K562 (cell line): ENCODE measurements at regions not wholly inside any gene's neighbourhood (a gene's known extent, or its start where the extent isn't known, plus 50 kb on each side); places are given as distances from the start of the nearest gene placed in this dataset.

Experiments
- ATF6 ChIP-seq: sonication (generic); formaldehyde crosslinking; IDR thresholded peaks from 2 replicates; pipeline ENCODE4 v1.4.0; 2020; ENCODE audit warnings: mild to moderate bottlenecking, missing genetic modification reagents
- ATF7 ChIP-seq: fragments of 450-650 bp; IDR thresholded peaks from 2 replicates; pipeline ENCODE4 v1.7.1; 2014; ENCODE audit warnings: mild to moderate bottlenecking, moderate library complexity
- EZH2 ChIP-seq: IDR thresholded peaks from 2 replicates; pipeline ENCODE4 v1.6.1; 2012; ENCODE audit warnings: low read depth, mild to moderate bottlenecking, inconsistent platforms, low read length, borderline replicate concordance
- FOSL1 ChIP-seq: fragments of 200-800 bp; sonication (Bioruptor generic); conservative IDR thresholded peaks from 2 replicates; pipeline ENCODE4 v1.6.1; 2016; ENCODE audit warnings: missing genetic modification characterization, missing compliant biosample characterization
- HDAC6 ChIP-seq: IDR thresholded peaks from 2 replicates; pipeline ENCODE4 v1.6.1; 2012; ENCODE audit warnings: low read depth, mild to moderate bottlenecking, control low read depth, inconsistent platforms, low read length, moderate library complexity
- IRF2 ChIP-seq: sonication (generic); formaldehyde crosslinking; IDR thresholded peaks from 2 replicates; pipeline ENCODE4 v1.8.1; 2022; ENCODE audit warnings: mild to moderate bottlenecking, missing genetic modification reagents
- MAFF ChIP-seq: IDR thresholded peaks from 2 replicates; pipeline ENCODE4 v1.6.1; 2012; ENCODE audit warnings: low read length, improper control_type of control experiment
- MAZ ChIP-seq, 2 experiments: fragments of 450-650 bp in 1 of 2; sonication (generic) in 1 of 2; formaldehyde crosslinking; IDR thresholded peaks in 1 of 2; conservative IDR thresholded peaks in 1 of 2; 2 replicates each; pipeline versions ENCODE4 v1.4.0 to v1.5.0; 2020; ENCODE audit warnings: mild to moderate bottlenecking in 1 of 2, missing genetic modification reagents in 1 of 2
- MTA2 ChIP-seq: fragments of 450-650 bp; IDR thresholded peaks from 2 replicates; pipeline ENCODE4 v1.6.1; 2016; ENCODE audit warnings: low read depth
- NBN ChIP-seq: fragments of 450-650 bp; IDR thresholded peaks from 2 replicates; pipeline ENCODE4 v1.6.1; 2016; ENCODE audit warnings: low read depth, mild to moderate bottlenecking
- NR3C1 ChIP-seq: sonication (generic); formaldehyde crosslinking; IDR thresholded peaks from 2 replicates; pipeline ENCODE4 v1.8.1; 2022; ENCODE audit warnings: missing genetic modification reagents
- RREB1 ChIP-seq: fragments of 250-450 bp; sonication (Bioruptor Pico); IDR thresholded peaks from 2 replicates; pipeline ENCODE4 v1.4.0; 2020
- SRSF3 ChIP-seq: fragments of 200-400 bp; formaldehyde crosslinking; IDR thresholded peaks from 2 replicates; pipeline ENCODE4 v1.6.1; 2016; ENCODE audit warnings: mild to moderate bottlenecking, low read length, moderate library complexity; ENCODE audit not compliant: insufficient read depth
- ZMIZ1 ChIP-seq, 2 experiments: fragments of 150-350 bp in 1 of 2; IDR thresholded peaks; 2 replicates each; pipeline ENCODE4 v1.6.1; 2012 to 2016; ENCODE audit warnings: low read depth in 2 of 2, low read length in 2 of 2, mild to moderate bottlenecking in 1 of 2, moderate library complexity in 1 of 2
- ZNF449 ChIP-seq: fragments of 250-450 bp; sonication (Bioruptor Pico); IDR thresholded peaks from 2 replicates; pipeline ENCODE4 v1.8.0; 2022; ENCODE audit warnings: moderate library complexity, mild to moderate bottlenecking, inconsistent platforms
- ZNF778 ChIP-seq: fragments of 450-650 bp; formaldehyde crosslinking; IDR thresholded peaks from 2 replicates; pipeline ENCODE4 v1.4.0; 2020; ENCODE audit warnings: mild to moderate bottlenecking, moderate library complexity

GRCh38 chr2:105669384-105669891 lies 75.3 kb upstream of the NCK2 start (continued):
- TF ChIP-seq ATF7 (peak; percentile 62; the same call in 1 of the 2 replicates), NR3C1 (CRISPR knock-in tag) (no peak), SRSF3 (no peak), RREB1 (peak; percentile 63; the same call in 1 of the 2 replicates), HDAC6 (no peak), MTA2 (peak; percentile 64), ATF6 (CRISPR knock-in tag) (no peak), IRF2 (CRISPR knock-in tag) (no peak), MAZ (CRISPR knock-in tag; conservative IDR thresholded peaks at IDR 0.05 in 1 of 2, IDR thresholded peaks at IDR 0.05 in 1 of 2) (no peak), NBN (no peak), ZNF449 (CRISPR knock-in tag) (no peak), FOSL1 (tag) (peak; percentile 91), ZNF778 (no peak), EZH2 (no peak), MAFF (peak; percentile 62; the same call in 1 of the 2 replicates), ZMIZ1 (IDR thresholded peaks at IDR 0.05; ENCODE audit: low read depth in 2 of 2, low read length in 2 of 2) (no peak)
